Neural cell (in vitro differentiated cells): ENCODE measurements at regions not wholly inside any gene's neighbourhood (a gene's known extent, or its start where the extent isn't known, plus 50 kb on each side); places are given as distances from the start of the nearest gene placed in this dataset.

Experiments used
- CTCF ChIP-seq: fragments of 450-650 bp; IDR thresholded peaks from 2 replicates; pipeline ENCODE4 v1.5.1; 2014; ENCODE audit warnings: antibody characterized with exemption, mild to moderate bottlenecking, moderate library complexity; ENCODE audit not compliant: poor library complexity, severe bottlenecking
- EP300 ChIP-seq: fragments of 450-650 bp; conservative IDR thresholded peaks from 2 replicates; pipeline ENCODE4 v1.6.1; 2014; ENCODE audit warnings: antibody characterized with exemption, mild to moderate bottlenecking, moderate library complexity; ENCODE audit not compliant: poor library complexity, severe bottlenecking
- EZH2 ChIP-seq: fragments of 200-600, 300-800 bp; shearing (Covaris generic), sonication (generic); IDR thresholded peaks from 2 replicates; pipeline ENCODE4 v1.6.1; 2014; ENCODE audit warnings: antibody characterized with exemption, low read length, borderline replicate concordance, mild to moderate bottlenecking; ENCODE audit not compliant: insufficient read depth, poor library complexity, severe bottlenecking
- POLR2AphosphoS5 ChIP-seq: IDR thresholded peaks from 2 replicates; pipeline ENCODE4 v1.6.1; 2012
- RAD21 ChIP-seq: fragments of 450-650 bp; conservative IDR thresholded peaks from 2 replicates; pipeline ENCODE4 v1.6.1; 2014; ENCODE audit warnings: antibody characterized with exemption, mild to moderate bottlenecking, moderate library complexity
- SMC3 ChIP-seq: fragments of 450-650 bp; conservative IDR thresholded peaks from 2 replicates; pipeline ENCODE4 v1.6.1; 2014; ENCODE audit warnings: antibody characterized with exemption, mild to moderate bottlenecking, moderate library complexity; ENCODE audit not compliant: poor library complexity
- TAF1 ChIP-seq: IDR thresholded peaks from 2 replicates; pipeline ENCODE4 v1.6.1; 2012; ENCODE audit warnings: low read depth
- TF ChIP-seq, protein P1 (sequence below): IDR thresholded peaks from 2 replicates; pipeline ENCODE4 v1.6.1; 2012; ENCODE audit warnings: borderline replicate concordance

DNA sequence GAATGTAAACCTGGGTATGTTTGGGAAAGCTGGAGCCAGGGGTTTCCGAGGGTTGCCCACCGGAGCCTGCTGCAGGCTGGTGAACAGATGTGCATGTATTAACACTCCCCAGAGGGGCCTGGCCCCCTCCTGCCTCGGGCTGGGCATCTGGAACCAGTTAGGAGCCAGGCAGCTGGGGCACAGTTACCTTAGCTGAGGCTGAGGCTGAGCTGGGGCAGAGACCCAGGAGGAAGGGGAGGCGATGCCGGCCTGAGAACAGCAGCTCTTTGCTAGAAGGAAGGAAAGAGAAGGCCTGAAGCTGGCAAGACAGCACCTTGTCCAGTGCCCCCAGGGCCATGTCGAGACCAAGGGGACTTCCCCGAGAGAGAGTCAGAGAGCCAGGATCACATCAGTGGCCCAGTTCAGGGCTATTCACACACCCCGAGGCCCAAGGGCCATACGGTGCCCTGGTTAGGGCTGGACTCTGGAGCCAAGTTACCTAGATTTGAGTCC lies 65.8 kb downstream of the RMI2 start:
- TF ChIP-seq CTCF (no peak), EZH2 (no peak), SMC3 (no peak), POLR2AphosphoS5 (no peak), RAD21 (no peak), EP300 (no peak), TAF1 (no peak)
- TF ChIP-seq, protein P1, sequence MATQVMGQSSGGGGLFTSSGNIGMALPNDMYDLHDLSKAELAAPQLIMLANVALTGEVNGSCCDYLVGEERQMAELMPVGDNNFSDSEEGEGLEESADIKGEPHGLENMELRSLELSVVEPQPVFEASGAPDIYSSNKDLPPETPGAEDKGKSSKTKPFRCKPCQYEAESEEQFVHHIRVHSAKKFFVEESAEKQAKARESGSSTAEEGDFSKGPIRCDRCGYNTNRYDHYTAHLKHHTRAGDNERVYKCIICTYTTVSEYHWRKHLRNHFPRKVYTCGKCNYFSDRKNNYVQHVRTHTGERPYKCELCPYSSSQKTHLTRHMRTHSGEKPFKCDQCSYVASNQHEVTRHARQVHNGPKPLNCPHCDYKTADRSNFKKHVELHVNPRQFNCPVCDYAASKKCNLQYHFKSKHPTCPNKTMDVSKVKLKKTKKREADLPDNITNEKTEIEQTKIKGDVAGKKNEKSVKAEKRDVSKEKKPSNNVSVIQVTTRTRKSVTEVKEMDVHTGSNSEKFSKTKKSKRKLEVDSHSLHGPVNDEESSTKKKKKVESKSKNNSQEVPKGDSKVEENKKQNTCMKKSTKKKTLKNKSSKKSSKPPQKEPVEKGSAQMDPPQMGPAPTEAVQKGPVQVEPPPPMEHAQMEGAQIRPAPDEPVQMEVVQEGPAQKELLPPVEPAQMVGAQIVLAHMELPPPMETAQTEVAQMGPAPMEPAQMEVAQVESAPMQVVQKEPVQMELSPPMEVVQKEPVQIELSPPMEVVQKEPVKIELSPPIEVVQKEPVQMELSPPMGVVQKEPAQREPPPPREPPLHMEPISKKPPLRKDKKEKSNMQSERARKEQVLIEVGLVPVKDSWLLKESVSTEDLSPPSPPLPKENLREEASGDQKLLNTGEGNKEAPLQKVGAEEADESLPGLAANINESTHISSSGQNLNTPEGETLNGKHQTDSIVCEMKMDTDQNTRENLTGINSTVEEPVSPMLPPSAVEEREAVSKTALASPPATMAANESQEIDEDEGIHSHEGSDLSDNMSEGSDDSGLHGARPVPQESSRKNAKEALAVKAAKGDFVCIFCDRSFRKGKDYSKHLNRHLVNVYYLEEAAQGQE = no peak
